ENCODE measurements at regions not wholly inside any gene's neighbourhood (a gene's known extent, or its start where the extent isn't known, plus 50 kb on each side); places are given as distances from the start of the nearest gene placed in this dataset.

DNA sequence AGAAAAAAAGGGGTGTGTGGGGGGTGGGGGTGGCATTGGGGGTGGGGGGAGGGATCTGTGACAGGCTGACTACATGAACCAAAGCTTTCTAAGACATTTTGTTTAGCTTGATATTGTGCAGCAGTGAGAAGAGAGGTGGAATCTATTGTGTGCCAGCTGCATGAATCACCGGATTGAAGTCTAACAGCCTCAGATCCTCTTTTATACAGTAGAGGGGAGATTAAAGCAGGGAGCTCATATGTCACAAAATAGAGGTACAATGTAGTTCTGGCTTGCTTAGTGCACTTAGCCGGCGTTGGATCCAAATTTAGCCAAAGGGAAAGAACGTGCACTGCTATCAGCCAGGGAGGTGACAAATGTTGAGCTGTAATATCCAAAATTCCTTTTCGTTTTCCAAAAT, 404.2 kb upstream of the CITED2 start:
- TF ChIP-seq, protein P1, sequence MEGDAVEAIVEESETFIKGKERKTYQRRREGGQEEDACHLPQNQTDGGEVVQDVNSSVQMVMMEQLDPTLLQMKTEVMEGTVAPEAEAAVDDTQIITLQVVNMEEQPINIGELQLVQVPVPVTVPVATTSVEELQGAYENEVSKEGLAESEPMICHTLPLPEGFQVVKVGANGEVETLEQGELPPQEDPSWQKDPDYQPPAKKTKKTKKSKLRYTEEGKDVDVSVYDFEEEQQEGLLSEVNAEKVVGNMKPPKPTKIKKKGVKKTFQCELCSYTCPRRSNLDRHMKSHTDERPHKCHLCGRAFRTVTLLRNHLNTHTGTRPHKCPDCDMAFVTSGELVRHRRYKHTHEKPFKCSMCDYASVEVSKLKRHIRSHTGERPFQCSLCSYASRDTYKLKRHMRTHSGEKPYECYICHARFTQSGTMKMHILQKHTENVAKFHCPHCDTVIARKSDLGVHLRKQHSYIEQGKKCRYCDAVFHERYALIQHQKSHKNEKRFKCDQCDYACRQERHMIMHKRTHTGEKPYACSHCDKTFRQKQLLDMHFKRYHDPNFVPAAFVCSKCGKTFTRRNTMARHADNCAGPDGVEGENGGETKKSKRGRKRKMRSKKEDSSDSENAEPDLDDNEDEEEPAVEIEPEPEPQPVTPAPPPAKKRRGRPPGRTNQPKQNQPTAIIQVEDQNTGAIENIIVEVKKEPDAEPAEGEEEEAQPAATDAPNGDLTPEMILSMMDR (IDR thresholded peaks at IDR 0.05; ENCODE audit: low read depth, low read length) = no peak
- no peak for TF ChIP-seq POLR2A (IDR thresholded peaks at IDR 0.05; ENCODE audit: extremely low read depth, insufficient read length)
- TF ChIP-seq, protein P2, sequence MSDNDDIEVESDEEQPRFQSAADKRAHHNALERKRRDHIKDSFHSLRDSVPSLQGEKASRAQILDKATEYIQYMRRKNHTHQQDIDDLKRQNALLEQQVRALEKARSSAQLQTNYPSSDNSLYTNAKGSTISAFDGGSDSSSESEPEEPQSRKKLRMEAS (IDR thresholded peaks at IDR 0.05; ENCODE audit: low read depth, low read length) = no peak
